Stimulated activated CD4-positive, alpha-beta T cell treated with anti-CD3 and anti-CD28 coated beads, Interleukin-4, amount 100 ng/mL, for 1 hour (primary cell): ENCODE measurements at regions not wholly inside any gene's neighbourhood (a gene's known extent, or its start where the extent isn't known, plus 50 kb on each side); places are given as distances from the start of the nearest gene placed in this dataset.

Source experiments
- DNase-seq: peaks from one replicate; pipeline ENCODE4 v3.0.0-alpha.2; 2020

- no peak for DNase-seq
These were observed 1723.3 kb downstream of the EFNA5 start for GRCh38 chr5:105947461-105947860.

- DNase-seq, result no peak
These were observed 1725.3 kb downstream of the EFNA5 start for GRCh38 chr5:105945203-105945972.

- no peak for DNase-seq
These were observed 1730.6 kb downstream of the EFNA5 start for GRCh38 chr5:105940181-105940580.

GRCh38 chr5:105934171-105934570, 1736.6 kb downstream of the EFNA5 start:
- no peak for DNase-seq

- DNase-seq, result no peak
These were observed 1738.8 kb downstream of the EFNA5 start for GRCh38 chr5:105931881-105932421.

GRCh38 chr5:105929858-105930257, 1740.9 kb downstream of the EFNA5 start:
- no peak for DNase-seq

GRCh38 chr5:105924366-105924765, 1746.4 kb downstream of the EFNA5 start:
- DNase-seq, result no peak

- DNase-seq, result no peak
These were observed 1748.2 kb downstream of the EFNA5 start for GRCh38 chr5:105922574-105922973.

- DNase-seq, result no peak
These were observed 1748.7 kb downstream of the EFNA5 start for GRCh38 chr5:105922080-105922479.

GRCh38 chr5:105917189-105917588, 1753.5 kb downstream of the EFNA5 start:
- no peak for DNase-seq

- no peak for DNase-seq
These were observed 1763.7 kb downstream of the EFNA5 start for GRCh38 chr5:105907016-105907415.

- DNase-seq, result no peak
These were observed 1765.3 kb downstream of the EFNA5 start for GRCh38 chr5:105905392-105905791.

- no peak for DNase-seq
These were observed 1767.7 kb downstream of the EFNA5 start for GRCh38 chr5:105903069-105903468.

GRCh38 chr5:105899726-105900125, 1771.0 kb downstream of the EFNA5 start:
- no peak for DNase-seq

GRCh38 chr5:105898183-105898582, 1772.6 kb downstream of the EFNA5 start:
- DNase-seq, result no peak

- no peak for DNase-seq
These were observed 1785.5 kb downstream of the EFNA5 start for GRCh38 chr5:105885266-105885665.

- no peak for DNase-seq
These were observed 1787.7 kb downstream of the EFNA5 start for GRCh38 chr5:105882956-105883481.

GRCh38 chr5:105878402-105878801, 1792.3 kb downstream of the EFNA5 start:
- DNase-seq, result no peak

GRCh38 chr5:105877592-105877991, 1793.1 kb downstream of the EFNA5 start:
- no peak for DNase-seq

GRCh38 chr5:105874316-105874715, 1796.4 kb downstream of the EFNA5 start:
- no peak for DNase-seq

- DNase-seq, result no peak
These were observed 1798.0 kb downstream of the EFNA5 start for GRCh38 chr5:105872569-105873270.

- DNase-seq, result no peak
These were observed 1802.5 kb downstream of the EFNA5 start for GRCh38 chr5:105868038-105868780.

- DNase-seq, result no peak
These were observed 1804.9 kb downstream of the EFNA5 start for GRCh38 chr5:105865834-105866233.
